ENCODE measurements at regions not wholly inside any gene's neighbourhood (a gene's known extent, or its start where the extent isn't known, plus 50 kb on each side); places are given as distances from the start of the nearest gene placed in this dataset.
"Not testable (repeated sequence)": the region's sequence is repeated elsewhere in the genome, so short reads cannot be mapped to it uniquely, and the experiment has no call there.

DNA sequence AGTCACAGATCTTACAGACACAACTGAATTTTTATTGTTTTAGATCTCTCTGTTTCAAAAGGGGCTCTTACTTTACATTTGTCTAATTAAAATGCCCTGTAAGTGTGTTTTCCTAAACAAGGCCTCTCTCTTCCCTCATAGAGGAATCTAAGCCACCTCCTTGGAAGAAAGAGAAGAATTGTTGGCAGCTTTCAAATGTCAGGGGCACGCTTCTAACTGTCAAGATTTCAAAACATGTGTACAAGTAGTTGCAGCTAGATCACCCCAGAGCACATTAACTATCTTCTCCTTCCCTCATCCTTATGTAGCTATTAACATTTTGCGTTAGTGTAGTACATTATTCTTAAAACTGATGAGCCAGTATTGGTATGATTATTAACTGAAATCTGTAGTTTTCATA, 266.5 kb upstream of the BOD1L1 start:
- no peak for DNase-seq (ENCODE audit: low read depth in 3 of 3)

DNA sequence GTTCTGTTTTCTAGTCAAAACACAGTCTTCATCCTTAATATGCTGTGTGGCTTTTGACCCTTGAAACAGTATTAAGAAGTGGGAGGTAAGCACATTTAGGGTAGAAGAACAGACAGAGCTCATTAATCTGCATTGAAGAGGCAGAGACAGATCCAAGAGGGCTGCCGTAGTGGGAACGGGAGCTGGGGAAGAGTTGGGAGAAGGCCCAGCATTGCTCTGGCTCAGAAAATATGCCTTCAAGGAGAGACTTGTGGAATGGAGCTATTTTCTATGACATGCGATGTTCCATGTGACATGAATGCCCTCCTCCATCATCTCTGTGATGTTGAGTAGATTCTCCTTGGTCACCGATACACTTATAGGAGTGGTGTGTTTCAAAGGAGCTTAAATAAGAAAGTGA, 273.3 kb upstream of the BOD1L1 start:
- DNase-seq (ENCODE audit: low read depth in 3 of 3) = no peak

DNA sequence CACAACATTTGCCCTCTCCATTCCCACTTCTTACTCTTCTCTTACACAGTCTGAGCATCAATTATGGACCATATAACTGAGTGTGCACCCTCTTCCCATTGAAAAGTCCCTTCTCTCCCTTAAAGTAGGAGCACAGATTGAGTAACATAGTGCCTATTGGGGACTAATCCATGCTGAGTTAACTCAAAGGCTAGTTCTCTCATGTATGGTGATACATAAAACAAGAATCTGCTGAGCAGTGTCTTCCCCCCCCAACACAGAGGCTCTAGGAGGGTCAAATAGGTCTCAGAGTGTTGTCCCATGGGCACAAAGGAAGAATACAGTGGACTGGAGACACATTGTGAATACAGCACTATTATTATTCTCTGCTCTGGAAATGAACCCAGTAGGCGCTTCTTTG, 274.6 kb upstream of the BOD1L1 start:
- no peak for DNase-seq (ENCODE audit: low read depth in 3 of 3)

DNA sequence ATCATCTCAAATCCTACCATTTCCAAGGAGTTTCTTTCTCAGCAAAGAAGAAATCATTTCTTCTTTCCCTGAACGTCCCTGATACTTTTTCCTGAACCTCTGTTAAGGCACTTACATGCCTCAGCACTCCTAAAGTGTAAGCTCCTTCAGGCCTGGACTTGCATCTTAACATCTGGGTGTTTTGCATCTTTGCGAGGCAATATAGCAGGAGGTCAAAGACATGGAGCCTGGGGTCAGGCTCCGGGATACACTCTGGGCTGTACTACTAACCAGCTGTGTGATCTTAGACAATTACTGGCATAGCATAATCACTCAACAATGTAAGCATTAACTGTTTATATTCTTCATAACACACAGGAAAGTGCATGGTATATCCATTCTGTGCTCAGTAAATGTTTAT, 275.5 kb upstream of the BOD1L1 start:
- DNase-seq (ENCODE audit: low read depth in 3 of 3) = no peak

DNA sequence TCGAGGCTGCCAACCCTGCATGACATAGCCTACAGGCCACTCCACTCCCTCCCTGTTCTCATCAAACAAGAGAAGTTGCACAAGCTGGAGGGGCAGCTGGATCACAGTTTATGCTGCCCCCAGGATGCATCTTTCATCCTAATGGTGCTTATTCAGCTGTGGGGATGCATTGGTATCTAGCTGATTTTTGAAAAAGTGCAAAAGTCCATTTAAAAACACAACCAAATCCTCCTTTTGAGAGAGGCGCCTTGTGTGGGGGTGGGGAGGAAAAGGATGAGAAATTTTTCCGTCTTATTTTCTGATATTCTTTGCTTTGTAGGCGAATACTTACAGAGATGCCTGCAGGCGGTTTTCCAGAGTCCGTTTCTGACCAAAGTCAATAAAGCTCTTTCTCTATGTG, 276.4 kb upstream of the BOD1L1 start:
- DNase-seq (ENCODE audit: low read depth in 3 of 3) = no peak

DNA sequence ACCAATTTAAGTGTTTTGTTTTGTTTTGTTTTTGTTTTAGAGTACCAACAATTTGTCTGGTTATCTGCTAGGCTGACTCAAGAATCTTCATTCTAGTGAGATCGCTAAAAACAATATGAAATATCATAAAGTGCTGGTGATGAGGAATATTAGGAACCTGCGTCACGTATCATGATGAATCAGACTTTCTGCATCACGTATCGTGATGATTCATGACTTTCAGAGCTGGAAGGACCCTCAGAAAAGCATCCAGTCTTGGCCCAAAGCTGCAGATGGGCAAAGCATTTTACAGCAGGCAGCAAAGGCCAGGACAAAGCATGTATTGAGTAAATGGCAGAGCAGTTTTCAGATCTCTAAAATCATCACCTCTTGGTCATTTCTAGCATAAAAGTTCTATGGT, 278.0 kb upstream of the BOD1L1 start:
- DNase-seq (ENCODE audit: low read depth in 3 of 3) = no peak

DNA sequence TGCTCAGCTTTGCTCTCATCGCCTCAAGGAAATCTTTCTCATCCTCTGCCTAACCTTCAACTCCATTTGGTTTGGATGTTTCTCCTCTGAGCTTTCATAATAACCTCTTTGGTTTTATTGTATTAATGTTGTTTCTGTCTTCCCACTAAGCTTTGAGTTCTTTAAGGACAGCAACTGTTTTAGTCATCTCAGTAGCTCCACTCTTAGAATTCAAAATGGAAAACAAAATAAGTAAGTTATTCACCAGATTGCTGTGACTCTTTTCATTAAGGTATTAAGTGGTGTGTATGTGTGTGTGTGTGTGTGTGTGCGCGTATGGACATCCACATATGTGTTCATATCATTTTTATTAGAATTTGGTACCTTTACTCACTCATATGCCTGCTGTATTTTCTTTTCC, 279.2 kb upstream of the BOD1L1 start:
- DNase-seq (ENCODE audit: low read depth in 3 of 3) = no peak

DNA sequence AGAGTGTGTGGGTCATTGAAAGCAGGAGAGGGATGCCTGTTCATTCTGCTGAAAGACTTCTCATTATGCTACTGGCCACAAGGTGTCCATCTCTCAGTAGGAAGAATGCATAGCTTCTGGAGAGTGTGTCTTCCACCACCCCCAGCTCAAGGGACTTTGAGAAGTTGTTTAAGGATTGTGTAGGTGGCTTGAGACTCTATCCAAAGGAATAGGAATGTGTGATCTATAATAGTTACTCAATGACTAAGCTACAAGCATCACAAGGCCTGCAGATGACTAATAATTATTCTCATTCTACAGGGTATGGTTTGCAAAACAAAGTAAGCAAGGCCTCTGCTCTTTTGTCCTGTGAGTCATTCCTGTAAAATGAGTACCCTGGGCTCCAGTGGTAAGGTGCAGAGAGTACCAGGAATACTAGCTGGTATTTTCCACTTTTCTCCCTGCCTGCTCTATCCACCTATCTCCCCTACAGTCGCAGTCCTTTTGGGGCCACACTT, 279.8 kb upstream of the BOD1L1 start:
- DNase-seq (ENCODE audit: low read depth in 3 of 3) = no peak

DNA sequence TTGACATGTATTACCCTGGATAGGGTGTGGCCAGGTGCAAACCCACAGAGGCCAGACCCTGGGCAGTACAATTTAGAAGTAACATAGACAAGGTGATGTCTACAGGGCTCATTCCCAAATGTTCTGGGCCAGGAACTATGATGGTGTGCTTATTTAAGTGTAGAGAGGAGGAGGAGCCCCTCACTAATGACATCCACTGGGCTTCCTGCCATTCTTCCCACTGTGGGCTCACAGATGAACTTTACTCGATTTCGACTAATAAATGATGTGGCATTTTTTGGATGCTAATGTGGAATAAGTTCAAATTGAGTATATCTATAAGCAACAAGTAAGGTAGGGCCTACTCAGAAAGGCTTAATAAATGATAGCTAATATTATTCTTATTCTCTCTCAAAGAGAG, 280.9 kb upstream of the BOD1L1 start:
- DNase-seq (ENCODE audit: low read depth in 3 of 3) = no peak

DNA sequence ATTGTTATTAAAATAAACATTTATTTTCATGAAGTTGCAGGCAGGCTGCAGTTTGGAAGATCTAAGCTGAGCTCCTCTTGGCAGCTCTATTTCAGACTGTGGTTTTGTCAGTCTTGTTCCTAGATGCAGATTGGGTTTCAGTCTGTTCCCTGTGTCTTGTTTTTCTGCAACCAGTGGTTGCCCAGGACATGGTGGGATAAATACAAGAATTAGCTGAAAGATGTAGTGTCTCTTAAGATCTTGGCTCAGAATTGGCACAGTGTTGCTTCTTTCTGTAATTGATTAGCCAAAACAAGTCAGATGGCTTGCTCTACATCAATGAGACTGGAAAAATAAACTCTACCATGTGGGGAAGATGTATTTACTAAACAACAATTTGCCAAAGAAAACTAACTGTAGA, 283.0 kb upstream of the BOD1L1 start:
- DNase-seq (ENCODE audit: low read depth in 3 of 3) = no peak

DNA sequence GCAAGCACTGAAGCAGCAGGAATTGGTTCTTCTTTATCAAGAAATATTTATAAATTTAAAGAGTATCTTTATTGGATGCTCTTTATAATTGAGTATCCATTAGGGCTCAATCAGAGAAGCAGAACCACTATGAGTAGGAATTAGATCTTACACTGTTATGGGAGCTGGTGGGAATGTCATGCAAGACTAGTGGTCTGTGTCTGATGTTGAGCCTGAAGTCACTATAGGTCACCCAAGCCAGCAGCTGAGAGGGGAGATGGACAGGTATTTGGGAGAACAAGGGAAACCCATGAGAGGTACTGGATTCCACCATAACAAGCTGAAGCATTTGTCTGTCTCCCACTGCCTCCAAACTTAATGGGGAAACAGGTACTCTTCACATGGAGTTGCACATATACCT, 283.7 kb upstream of the BOD1L1 start:
- no peak for DNase-seq (ENCODE audit: low read depth in 3 of 3)

DNA sequence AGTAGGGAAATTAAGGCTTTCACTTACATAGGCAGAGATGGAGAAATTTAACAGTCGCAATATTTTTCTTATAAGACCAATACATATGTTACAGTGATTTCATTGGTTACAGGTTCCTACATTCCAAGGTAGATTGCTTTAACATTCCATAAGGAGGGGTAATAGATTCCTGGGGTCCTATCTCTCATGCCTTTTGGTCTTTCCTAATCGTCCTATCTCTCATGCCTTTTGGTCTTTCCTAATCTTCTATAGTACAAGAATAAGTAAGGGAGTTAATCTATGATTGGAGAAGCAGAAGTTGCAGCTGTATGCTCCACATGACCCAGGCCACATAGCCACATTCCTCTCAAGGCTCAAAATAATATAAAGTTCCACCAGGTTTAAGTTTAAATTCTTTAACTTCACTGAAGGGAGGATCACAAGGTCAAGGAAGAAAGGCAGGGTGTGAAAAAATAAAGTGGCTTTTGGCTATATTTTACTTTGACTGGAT, 285.0 kb upstream of the BOD1L1 start:
- no peak for DNase-seq (ENCODE audit: low read depth in 3 of 3)

DNA sequence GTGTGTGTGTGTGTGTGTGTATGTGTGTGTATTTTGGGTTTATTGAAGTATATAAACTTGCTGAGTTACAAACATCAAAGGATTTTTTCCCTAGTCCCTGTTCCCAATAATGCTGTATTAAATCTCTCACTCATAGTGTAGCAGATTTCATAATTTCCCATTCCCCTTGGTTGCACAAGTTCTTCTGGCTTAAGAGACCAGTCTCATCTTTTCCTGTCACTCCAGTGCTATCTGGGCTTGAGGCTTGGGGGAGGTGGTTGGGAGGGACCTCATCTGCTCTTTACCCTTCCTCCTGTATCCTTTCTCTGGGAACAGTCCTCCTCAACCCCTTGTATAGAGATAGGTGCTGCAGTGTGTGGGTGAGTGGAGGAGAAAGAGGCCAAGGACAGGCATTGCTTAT, 285.4 kb upstream of the BOD1L1 start:
- DNase-seq (ENCODE audit: low read depth in 3 of 3) = no peak

DNA sequence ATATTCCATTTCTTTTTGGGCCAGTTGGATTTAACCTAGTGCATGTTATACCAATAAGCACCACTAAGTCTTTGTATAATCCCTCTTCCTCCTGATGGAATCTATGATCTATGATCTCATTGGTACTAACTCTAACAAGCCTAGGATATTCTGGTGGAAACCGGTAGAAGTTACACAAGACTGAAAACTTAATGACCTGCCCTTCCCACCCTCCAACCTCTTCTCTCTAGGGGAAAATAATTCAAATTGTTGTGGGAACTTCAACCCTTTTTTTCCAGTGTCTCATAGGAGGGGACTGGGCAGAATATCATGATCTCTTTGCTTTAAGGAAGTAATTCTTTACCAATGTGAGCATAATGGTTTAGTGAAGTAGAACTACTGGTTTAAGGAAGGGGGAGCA, 289.5 kb upstream of the BOD1L1 start:
- no peak for DNase-seq (ENCODE audit: low read depth in 3 of 3)

DNA sequence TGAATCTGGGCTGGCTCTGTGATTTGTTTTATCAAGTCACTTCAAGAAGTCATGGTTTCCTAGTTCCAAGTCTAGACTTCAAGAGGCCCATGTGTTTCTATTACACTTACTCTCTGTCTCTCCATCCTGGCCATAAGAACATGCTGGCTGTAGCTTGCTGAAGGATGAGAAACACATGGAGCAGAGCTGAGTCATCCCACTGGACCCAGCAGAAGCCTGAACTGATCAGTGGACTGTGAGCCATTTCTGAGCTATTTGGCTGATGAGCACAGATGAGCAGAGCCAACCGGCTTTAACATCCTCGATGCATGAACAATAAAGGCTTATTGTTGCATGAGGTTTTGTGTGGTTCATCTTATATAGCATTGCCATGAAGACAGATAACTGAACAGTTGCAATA, 290.6 kb upstream of the BOD1L1 start:
- no peak for DNase-seq (ENCODE audit: low read depth in 3 of 3)

DNA sequence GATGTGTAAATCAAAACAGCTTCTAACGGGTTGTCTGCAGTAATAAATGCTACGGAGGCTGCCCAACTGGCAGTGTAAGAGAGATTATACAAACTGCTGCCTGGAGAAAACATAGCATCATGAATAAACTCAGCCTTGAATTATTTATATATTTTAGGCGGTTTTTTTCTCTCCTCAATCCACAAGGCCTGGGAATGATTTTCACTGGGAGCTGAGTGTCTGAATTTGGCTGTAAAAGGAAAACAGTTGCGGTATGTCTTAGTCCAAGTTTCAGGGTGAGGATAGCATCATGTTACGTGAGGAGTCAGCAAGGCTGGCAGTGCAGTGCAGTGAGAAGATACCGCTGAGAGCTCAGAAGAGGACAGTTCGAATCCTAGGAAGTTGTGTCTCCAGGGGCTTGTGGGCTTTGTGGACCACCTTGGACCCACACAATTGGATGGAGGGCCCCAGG, 291.5 kb upstream of the BOD1L1 start:
- DNase-seq (ENCODE audit: low read depth in 3 of 3) = no peak

DNA sequence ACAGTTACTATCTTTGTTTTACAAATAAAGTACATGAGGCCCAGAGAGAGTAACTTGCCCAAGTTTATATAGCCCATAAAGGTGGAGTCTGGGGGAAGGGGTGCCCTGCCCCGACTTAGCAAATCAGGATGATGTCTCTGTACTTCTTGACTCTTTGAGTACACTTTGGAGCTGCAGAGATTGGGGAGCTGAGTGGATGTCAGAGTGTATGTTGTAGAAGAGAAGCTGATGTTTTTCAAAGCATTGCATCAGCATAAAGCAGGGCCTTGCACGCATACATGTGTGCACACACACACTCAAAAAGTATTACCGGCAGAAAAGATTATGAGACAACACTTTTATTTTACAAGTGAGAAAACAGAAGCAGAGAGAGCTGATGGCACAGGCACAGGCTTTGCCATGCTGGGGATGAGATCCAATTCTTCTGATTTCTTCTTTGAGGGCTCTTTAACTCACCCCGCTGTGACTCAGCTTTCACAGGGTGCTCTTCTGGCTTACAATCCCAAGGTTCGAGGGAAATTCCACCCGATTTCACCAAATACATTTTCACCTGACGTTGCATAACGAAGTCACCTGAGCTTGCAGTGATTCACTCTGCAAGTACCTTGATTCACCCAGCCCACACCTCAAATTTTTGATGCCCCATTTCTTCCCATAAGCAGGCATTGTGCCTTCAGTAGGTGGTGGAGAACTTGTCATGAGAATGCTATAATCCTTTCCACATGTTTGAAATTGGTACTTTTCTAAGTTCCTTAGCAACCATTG, 292.8 kb upstream of the BOD1L1 start:
- DNase-seq (ENCODE audit: low read depth in 3 of 3) = no peak

DNA sequence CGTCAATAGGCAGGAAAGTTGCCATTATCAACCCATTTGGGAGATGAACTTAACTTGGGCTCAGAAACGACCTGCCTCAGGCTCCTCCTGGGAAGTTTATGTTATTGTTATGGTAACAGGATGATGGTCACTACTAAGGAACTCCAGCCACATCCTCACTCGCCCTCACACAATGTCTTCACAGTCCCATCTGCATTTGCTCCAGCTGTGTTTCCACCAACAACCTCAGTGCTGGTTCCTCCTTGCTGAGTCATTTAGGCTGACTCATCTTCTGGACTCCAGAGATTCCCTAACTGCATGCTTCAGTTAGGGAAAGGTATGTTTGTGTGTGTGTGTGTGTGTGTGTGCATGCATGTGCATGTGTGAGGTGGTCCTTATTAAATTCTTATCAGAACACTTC, 293.4 kb upstream of the BOD1L1 start:
- no peak for DNase-seq (ENCODE audit: low read depth in 3 of 3)

DNA sequence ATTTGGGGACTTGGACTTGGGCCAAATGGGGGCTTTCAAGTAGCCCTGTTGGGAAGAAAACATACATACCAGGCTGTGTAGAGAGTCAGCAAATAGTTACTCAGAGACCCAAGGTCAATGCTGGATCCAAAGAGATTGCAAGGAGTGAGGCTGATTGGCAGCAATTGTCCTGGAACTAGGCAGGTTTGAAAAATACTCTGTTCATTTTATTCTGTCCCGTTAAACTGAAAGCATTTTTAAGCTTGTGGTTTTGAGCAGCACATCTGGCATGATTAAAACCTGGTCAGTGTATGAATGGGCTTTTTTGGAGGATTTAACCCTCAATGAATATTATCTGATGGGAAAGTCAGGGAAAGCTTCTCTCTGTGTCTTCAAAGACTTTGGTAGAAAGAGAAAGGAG, 294.3 kb upstream of the BOD1L1 start:
- no peak for DNase-seq (ENCODE audit: low read depth in 3 of 3)

DNA sequence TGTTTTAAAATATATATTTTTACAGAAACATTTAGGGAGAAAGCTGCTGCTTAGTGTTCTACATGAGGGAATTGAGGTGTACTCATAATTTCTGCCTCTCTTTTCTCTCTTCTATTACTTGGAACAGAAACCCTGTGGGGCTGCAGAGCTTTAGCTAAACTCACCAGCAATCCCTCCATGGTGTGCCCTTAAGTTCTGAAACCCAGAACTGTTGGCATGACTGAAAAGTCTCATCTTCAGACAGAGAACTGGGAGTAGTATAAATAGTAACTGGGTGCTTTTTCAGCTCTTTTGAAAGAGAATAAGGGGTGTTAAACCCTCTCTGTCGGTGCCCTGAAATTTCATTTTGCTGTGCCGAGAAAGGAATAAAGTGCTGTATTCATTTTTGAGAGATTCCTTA, 294.9 kb upstream of the BOD1L1 start:
- no peak for DNase-seq (ENCODE audit: low read depth in 3 of 3)

DNA sequence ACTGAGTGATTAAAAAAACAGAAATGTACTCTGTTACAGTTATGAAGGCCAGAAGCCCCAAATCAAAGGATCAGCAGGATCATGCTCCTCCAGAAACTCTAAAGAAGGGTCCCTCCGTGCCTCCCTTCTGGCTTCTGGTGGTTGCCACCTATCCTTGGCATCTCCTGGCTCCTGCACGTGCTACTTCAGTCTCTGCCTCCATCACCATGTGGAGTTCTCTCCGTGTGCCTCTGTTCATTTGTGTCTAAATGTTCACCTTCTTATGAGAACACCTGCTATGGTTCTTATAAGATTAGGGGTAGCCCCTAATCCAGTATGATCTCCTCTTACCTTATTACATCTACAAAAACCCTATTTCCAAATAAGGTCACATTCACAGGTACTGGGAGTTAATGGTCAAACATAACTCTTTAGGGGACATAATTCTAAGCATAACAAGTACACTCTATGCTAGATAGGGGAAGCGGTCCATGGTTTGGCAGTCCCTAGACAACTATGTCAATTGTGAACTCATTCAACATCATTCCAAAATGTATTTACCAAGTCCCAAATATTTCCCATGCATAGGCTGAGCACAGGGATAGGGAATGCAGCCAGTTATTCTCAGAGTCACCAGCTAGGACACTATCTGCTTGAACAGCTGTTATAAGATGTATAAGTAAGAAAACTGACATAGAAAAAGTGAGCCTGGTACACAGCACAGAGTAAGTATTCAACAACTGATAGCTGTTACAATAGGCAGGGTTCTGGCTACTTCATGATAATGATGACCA, 295.5 kb upstream of the BOD1L1 start:
- DNase-seq (ENCODE audit: low read depth in 3 of 3) = no peak

DNA sequence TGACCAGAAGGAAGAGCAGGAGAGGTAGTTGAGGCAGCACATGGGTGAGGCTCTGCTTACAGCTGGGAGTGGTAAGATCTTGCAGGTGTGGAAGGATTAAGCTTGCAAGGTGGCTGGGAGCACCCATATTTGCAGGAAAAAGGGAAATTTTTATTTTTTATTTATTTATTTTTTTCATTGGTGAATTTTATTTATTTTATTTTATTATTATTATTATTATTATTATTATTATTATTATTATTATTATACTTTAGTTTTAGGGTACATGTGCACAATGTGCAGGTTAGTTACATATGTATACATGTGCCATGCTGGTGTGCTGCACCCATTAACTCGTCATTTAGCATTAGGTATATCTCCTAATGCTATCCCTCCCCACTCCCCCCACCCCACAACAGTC, 297.4 kb upstream of the BOD1L1 start:
- DNase-seq (ENCODE audit: low read depth in 3 of 3) = not testable (repeated sequence)

DNA sequence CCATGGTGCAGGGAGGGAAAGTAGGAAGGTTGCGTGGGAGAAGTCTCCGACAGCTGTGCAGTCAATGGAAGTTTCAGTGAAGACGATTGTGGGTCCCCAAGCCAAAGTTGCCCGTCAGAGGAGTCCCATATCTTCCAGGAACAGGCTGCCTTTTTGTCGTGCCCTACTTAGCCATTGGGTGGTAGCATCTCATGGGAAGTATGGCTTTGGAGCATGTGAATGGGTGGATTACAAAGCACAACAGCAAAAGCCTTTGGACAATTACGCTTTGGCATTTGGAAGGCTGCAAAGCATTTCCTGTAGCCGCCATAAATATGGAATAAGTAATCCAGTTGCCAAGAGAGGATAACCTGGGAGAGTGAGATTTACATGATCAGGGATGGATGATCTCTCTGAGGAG, 300.7 kb upstream of the BOD1L1 start:
- no peak for DNase-seq (ENCODE audit: low read depth in 3 of 3)

Data from stimulated activated CD4-positive, alpha-beta T cell treated with anti-CD3 and anti-CD28 coated beads, TNF-alpha, amount 100 ng/mL, for 24 hours (primary cell).